Spleen (tissue), 11 donors: ENCODE measurements at regions not wholly inside any gene's neighbourhood (a gene's known extent, or its start where the extent isn't known, plus 50 kb on each side); places are given as distances from the start of the nearest gene placed in this dataset.

Experiments used
- DNase-seq: peaks from one replicate; pipeline ENCODE4 v3.0.0-alpha.2; 2020
- H3K27ac ChIP-seq, 8 donors: fragments of 200-600 bp; sonication (generic) in 7 of 8; 1 replicate in 4 of 8; 2 replicates in 4 of 8; pipeline versions ENCODE4 v1.5.0 to v1.8.0; 2016 to 2021; ENCODE audit warnings: inconsistent platforms in 4 of 8, mild to moderate bottlenecking in 4 of 8, moderate library complexity in 1 of 8
- H3K27me3 ChIP-seq, 7 donors: fragments of 200-600 bp; sonication (generic) in 6 of 7; replicated peaks in 1 of 7; 1 replicate in 4 of 7; 2 replicates in 3 of 7; pipeline versions ENCODE4 v1.5.0 to v1.8.0; 2016 to 2021; ENCODE audit warnings: inconsistent platforms in 3 of 7, mild to moderate bottlenecking in 1 of 7
- H3K36me3 ChIP-seq, 6 donors: fragments of 200-600 bp; sonication (generic) in 5 of 6; 1 replicate in 4 of 6; 2 replicates in 2 of 6; pipeline versions ENCODE4 v1.5.0 to v1.8.0; 2016 to 2021; ENCODE audit warnings: inconsistent platforms in 2 of 6
- H3K4me1 ChIP-seq, 6 donors: fragments of 200-600 bp; sonication (generic) in 5 of 6; 1 replicate in 3 of 6; 2 replicates in 3 of 6; pipeline versions ENCODE4 v1.5.0 to v1.8.0; 2016 to 2021; ENCODE audit warnings: inconsistent platforms in 3 of 6
- H3K4me3 ChIP-seq, 8 donors: fragments of 200-600 bp; sonication (generic) in 7 of 8; 1 replicate in 4 of 8; 2 replicates in 4 of 8; pipeline versions ENCODE4 v1.5.0 to v1.8.0; 2016 to 2021; ENCODE audit warnings: inconsistent platforms in 4 of 8, mild to moderate bottlenecking in 4 of 8, moderate library complexity in 2 of 8
- H3K9me3 ChIP-seq, 8 donors: fragments of 200-600 bp; sonication (generic) in 7 of 8; 1 replicate in 4 of 8; 2 replicates in 4 of 8; pipeline versions ENCODE4 v1.5.0 to v1.8.0; 2016 to 2021; ENCODE audit warnings: inconsistent platforms in 4 of 8
- CTCF ChIP-seq, 11 experiments: fragments of 200-600 bp in 7 of 11; fragments of 450-650 bp in 4 of 11; sonication (generic) in 4 of 11; IDR thresholded peaks in 8 of 11; conservative IDR thresholded peaks in 3 of 11; 1 replicate in 7 of 11; 2 replicates in 4 of 11; pipeline versions ENCODE4 v1.4.0 to v1.8.0; 2016 to 2021; ENCODE audit warnings: antibody characterized with exemption in 11 of 11, inconsistent platforms in 4 of 11, mild to moderate bottlenecking in 1 of 11
- POLR2A ChIP-seq, 3 donors: fragments of 450-650 bp; IDR thresholded peaks; one replicate each; pipeline ENCODE4 v1.5.1; 2017; ENCODE audit warnings: antibody characterized with exemption in 3 of 3, mild to moderate bottlenecking in 1 of 3
- POLR2AphosphoS5 ChIP-seq, 3 donors: sonication (generic); formaldehyde crosslinking; IDR thresholded peaks; one replicate each; pipeline ENCODE4 v1.5.1; 2017; ENCODE audit warnings: antibody characterized with exemption in 3 of 3
- WGBS, 5 donors: extraction: QIAGEN DNeasy Blood & Tissue Kit in 3 of 5; methylation state at CpG; one replicate each; pipeline versions ENCODE4 v1.1.5 to v1.1.7; 2013 to 2018; 5-methylcytosine and 5-hydroxymethylcytosine counted together
- intact Hi-C: fragments of 100-400 bp; cut with DNase I; formaldehyde crosslinking; loops from one replicate; pipeline ENCODE4 v1.15.0; 2023; ENCODE audit warnings: low total_unique reads
- donor health status: healthy with polysubstance abuse.
- donor health status: DM: no; HTN: no; CAD: no; lungs with moderate emphysema.
- donor health status: DM: no; HTN: no; CAD: no.
- donor health status: Bipolar disorder and iron deficiency.
- donor health status: healthy.
- donor health status: DM: no; HTN: no; CAD: no.
- donor health status: DM: yes; HTN: yes; CAD: no.

GRCh38 chr11:41868606-41869005 lies 409.2 kb upstream of the LRRC4C start:
- Histone ChIP-seq H3K9me3 (peaks cover 0 to 5% (median 0%) of the 10 kb centered on the region in 8 donors), H3K36me3 (no peaks in the 10 kb centered on the region), H3K4me1 (no peaks in the 10 kb centered on the region), H3K27ac (no peak overlapping the region), H3K4me3 (no peak overlapping the region), H3K27me3 (no peaks in the 10 kb centered on the region)
- no peak for DNase-seq
- WGBS, 5 donors = 75 to 83% (median 77%) methylated on average over 4 of the region's 4 CpGs
- intact Hi-C loops = no loop called here
- no peak for TF ChIP-seq POLR2AphosphoS5 (IDR thresholded peaks at IDR 0.05)
- no peak for TF ChIP-seq CTCF (IDR thresholded peaks at IDR 0.05 in 8 of 11, conservative IDR thresholded peaks at IDR 0.05 in 3 of 11)
- no peak for TF ChIP-seq POLR2A (IDR thresholded peaks at IDR 0.05)

GRCh38 chr11:41872426-41872825 lies 413.0 kb upstream of the LRRC4C start:
- Histone ChIP-seq H3K27me3 (no peaks in the 10 kb centered on the region), H3K4me1 (no peaks in the 10 kb centered on the region), H3K9me3 (peaks cover 0 to 5% (median 0%) of the 10 kb centered on the region in 8 donors), H3K27ac (no peak overlapping the region), H3K4me3 (no peak overlapping the region), H3K36me3 (no peaks in the 10 kb centered on the region)
- no peak for DNase-seq
- 75 to 92% (median 82%) methylated on average over 3 of the region's 3 CpGs for WGBS, 5 donors
- no peak for TF ChIP-seq CTCF (IDR thresholded peaks at IDR 0.05 in 8 of 11, conservative IDR thresholded peaks at IDR 0.05 in 3 of 11)
- no peak for TF ChIP-seq POLR2AphosphoS5 (IDR thresholded peaks at IDR 0.05)
- no peak for TF ChIP-seq POLR2A (IDR thresholded peaks at IDR 0.05)
- intact Hi-C loops = no loop called here

GRCh38 chr11:41872870-41873269 lies 413.4 kb upstream of the LRRC4C start:
- TF ChIP-seq POLR2AphosphoS5 (IDR thresholded peaks at IDR 0.05) (no peak), CTCF (IDR thresholded peaks at IDR 0.05 in 8 of 11, conservative IDR thresholded peaks at IDR 0.05 in 3 of 11) (no peak), POLR2A (IDR thresholded peaks at IDR 0.05) (no peak)

GRCh38 chr11:41878095-41878494 lies 418.6 kb upstream of the LRRC4C start:
- intact Hi-C loops = no loop called here
- WGBS, 5 donors = 86 to 97% (median 94%) methylated on average over 2 of the region's 2 CpGs

More at GRCh38 chr11:41872870-41873269, 413.4 kb upstream of the LRRC4C start:
- no peak overlapping the region for H3K27ac ChIP-seq
- no peak overlapping the region for H3K4me3 ChIP-seq
- H3K4me1 ChIP-seq = no peaks in the 10 kb centered on the region
- intact Hi-C loops = no loop called here
- H3K27me3 ChIP-seq = no peaks in the 10 kb centered on the region
- no peak for DNase-seq
- H3K36me3 ChIP-seq = no peaks in the 10 kb centered on the region
- 78 to 86% (median 80%) methylated on average over 4 of the region's 4 CpGs for WGBS, 5 donors
- peaks cover 0 to 5% (median 0%) of the 10 kb centered on the region in 8 donors for H3K9me3 ChIP-seq

More at GRCh38 chr11:41878095-41878494, 418.6 kb upstream of the LRRC4C start:
- Histone ChIP-seq H3K27me3 (no peaks in the 10 kb centered on the region), H3K4me1 (no peaks in the 10 kb centered on the region), H3K36me3 (no peaks in the 10 kb centered on the region), H3K4me3 (no peak overlapping the region), H3K9me3 (peaks cover 0 to 9% (median 0%) of the 10 kb centered on the region in 8 donors), H3K27ac (no peak overlapping the region)
- TF ChIP-seq POLR2A (IDR thresholded peaks at IDR 0.05) (no peak), CTCF (IDR thresholded peaks at IDR 0.05 in 8 of 11, conservative IDR thresholded peaks at IDR 0.05 in 3 of 11) (no peak), POLR2AphosphoS5 (IDR thresholded peaks at IDR 0.05) (no peak)
- DNase-seq = no peak
